Limb (tissue), 2 donors: ENCODE measurements at regions not wholly inside any gene's neighbourhood (a gene's known extent, or its start where the extent isn't known, plus 50 kb on each side); places are given as distances from the start of the nearest gene placed in this dataset.

Experiments used
- DNase-seq, 2 donors: peaks; one replicate each; pipeline ENCODE4 v3.0.0-alpha.2; 2016; ENCODE audit errors: extremely low spot score in 2 of 2

- no peak for DNase-seq
Observed at GRCh38 chr22:22076932-22077703, 94.5 kb upstream of the TOP3B start.

DNA sequence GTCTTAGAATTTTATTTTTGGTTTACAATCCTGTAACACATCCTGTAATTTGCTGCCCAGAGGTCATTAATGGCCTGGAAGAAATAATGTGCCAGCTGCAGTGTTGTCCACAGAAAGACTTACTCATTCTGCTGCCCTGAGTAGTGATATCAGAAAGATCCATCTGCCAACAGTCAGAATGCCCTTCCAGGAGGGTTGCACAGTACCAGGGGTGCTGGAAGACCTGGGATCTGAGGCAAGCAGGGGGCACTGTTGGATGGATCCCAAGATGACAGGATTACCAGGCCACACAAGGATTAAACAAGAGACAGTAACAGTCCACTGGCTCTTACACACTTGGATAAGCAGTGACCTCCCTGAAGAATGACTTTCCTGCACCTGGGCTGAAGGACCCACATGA lies 93.8 kb upstream of the TOP3B start:
- DNase-seq, result no peak

DNA sequence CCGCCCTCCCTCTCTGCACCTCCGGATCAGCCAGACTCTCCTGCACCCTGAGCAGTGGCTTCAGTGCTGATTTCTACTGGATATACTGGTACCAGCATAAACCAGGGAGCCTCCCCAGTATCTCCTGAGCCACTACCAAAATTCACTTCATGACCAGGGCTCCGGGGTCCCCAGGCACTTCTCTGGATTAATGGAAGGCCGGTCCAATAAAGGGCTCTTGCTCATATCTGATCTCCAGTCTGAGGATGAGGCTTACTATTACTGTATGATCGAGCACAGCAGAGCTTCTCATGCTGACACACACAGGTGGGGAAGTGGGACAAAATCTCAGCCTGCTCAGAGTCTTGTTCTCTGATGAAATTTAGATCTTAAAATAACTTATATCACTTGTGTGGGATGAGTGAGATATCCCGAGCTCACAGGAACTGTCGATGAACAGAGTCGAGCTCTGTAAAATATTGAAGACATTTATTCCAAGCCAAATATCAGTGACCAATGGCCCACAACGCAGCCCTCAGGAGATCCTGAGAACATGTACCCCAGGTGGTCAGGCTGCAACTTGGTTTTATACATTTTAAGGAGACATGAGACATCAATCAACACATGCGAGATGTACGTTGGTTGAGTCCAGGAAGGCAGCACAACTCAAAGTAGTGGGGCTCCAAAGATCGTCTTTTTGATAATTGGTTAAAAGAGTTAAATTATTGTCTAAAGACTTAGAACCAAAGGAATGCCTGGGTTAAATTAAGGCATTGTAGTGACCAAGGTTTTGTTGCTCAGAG lies 93.0 kb upstream of the TOP3B start:
- no peak for DNase-seq

- DNase-seq, result no peak
Observed at GRCh38 chr22:22074634-22075381, 92.2 kb upstream of the TOP3B start.

- no peak for DNase-seq
Observed at GRCh38 chr22:22073769-22074561, 91.4 kb upstream of the TOP3B start.

DNA sequence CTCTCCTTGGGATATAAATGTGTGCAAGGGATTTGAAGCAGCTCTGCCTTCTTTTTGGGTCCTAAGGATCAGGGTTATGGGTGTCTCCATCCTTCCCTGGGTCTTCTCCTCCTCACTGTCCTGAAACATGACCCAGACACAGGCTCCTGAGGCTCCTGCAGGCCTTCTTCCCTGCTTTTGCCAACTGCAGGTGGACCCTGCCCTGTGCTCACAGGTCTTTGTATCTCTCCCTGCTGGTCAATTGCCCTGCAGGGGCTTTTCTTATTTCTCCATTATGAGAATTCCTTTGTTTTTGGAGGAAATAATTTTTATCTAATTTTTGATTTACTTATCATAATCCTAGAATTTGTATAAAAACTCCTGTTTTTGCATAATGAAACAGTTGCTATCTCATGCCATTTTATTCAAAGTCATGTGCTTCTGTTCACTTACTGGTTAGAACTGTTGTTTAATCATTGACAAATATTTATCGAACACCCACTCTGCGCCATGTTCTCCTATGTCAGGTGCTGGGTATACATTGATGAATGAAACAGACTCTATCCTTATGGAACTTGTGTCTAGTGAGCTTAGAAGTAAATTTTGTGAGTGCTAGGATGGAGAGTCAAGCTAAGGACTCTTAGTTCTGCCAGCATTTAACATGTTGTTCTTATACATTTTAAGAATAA lies 89.7 kb upstream of the TOP3B start:
- no peak for DNase-seq

GRCh38 chr22:22071455-22071854 lies 88.9 kb upstream of the TOP3B start:
- DNase-seq, result no peak

GRCh38 chr22:22070371-22070824 lies 87.8 kb upstream of the TOP3B start:
- no peak for DNase-seq

- no peak for DNase-seq
Observed at GRCh38 chr22:22069450-22070370, 87.1 kb upstream of the TOP3B start.

DNA sequence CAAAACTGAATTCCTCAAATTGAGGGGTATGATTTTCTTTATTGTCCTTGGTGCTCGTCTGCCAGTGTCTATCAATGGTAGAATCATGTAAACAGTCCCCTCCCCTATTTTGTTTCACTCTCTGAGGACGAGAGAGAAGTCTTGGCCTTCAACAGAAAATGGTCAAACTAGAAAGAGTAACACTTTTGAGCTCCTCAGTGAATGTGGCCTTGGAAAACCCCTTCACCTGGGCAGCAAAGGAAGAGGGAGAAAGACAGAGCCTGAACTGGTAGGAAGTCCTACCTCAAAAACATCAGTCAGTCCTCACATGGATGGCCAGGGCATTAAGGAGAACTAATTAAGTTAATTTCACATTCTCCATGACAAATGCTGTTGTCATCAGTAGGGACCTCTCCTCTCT lies 86.1 kb upstream of the TOP3B start:
- DNase-seq, result no peak

- DNase-seq, result no peak
Observed at GRCh38 chr22:22068025-22068424, 85.4 kb upstream of the TOP3B start.

DNA sequence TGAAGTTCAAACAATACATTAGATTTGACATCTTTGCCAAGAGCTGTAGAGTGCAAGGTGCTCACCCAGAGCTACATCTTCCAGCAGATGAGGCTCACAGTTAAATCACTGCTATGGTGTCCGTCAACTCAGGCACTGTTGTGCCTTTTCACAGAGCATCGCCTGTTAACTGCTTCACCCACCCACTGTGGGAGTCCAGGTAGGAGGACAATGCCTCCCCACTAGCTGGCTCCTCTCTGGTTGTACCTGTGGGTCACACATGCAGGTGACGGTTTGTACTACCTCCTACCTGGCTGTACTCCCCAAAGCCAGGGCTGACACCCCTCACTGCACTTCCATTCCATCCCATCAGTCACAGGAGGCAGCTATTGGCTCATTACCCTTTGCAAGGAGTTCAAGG lies 84.6 kb upstream of the TOP3B start:
- DNase-seq, result no peak

- DNase-seq, result no peak
Observed at GRCh38 chr22:22064580-22064979, 82.0 kb upstream of the TOP3B start.

DNA sequence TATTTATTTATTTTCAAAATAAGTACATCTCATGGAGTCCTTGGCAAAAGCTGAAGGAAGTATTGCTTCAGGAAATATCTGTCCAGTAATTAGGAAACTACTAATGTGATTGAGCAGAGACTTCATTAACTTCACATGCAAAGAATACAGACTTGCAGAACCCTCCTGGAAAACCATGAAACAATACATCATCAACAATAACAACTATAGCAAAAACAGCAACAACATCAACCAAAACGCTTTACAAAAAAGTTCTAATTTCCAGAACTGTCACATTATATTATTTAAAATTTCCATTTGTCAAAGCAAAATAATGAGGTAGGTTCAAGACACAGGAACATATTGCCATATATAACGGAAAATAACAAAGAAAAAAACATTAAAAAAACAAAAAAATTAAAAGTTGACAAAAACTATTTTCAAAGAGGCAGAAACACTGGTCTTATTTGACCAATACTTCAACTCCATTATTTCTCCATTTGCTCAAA lies 79.8 kb upstream of the TOP3B start:
- no peak for DNase-seq

- peak in 1 of 2 donors; percentile 24 for DNase-seq
Observed at GRCh38 chr22:22061085-22062077, 78.8 kb upstream of the TOP3B start.

- DNase-seq, result peak in 1 of 2 donors; percentile 46
Observed at GRCh38 chr22:22060200-22061084, 77.9 kb upstream of the TOP3B start.

- no peak for DNase-seq
Observed at GRCh38 chr22:22059291-22060002, 76.9 kb upstream of the TOP3B start.
